ENCODE measurements at regions not wholly inside any gene's neighbourhood (a gene's known extent, or its start where the extent isn't known, plus 50 kb on each side); places are given as distances from the start of the nearest gene placed in this dataset.
A peak's percentile ranks its signal among the peaks of the same experiment; 100 is the strongest.

DNA sequence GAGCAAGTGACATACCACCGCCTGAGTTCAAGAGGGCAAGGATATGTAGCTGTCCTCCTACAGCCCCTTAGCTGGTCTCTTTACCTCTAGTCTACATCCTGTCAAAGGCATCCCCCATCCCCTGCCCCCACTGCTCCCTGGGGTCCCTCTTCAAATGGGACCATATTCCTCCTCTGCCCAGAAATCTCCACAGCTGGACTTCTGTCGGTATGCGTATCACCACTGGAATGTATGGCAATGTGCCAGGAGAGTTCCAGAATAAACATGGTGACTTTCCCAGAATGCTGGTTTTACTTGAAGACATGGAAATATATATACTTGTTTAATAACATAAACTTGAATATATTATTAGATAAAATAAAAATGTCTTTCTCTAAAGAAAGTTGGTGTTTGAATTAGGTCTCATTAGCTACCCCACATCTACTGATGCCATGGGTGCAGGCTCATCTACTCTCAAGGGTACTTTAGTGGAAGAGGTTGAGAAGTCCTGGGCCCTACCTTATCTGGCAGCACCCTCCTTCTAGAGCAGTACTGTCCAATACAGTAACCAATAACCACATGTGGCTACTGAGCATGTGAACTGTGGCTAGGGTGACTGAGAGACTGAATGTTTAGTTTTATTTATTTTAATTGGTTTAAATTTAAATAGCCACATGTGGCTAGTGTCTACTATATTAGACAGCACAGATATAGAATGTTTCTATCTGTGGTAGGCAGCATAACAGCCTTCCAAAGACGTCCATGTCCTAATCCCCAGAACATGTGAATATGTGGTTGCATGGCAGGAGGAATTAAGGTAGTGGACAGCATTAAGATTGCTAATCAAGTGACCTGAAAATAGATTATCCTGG lies 181.7 kb upstream of the SLC30A5 start:
- intact Hi-C loops (cut with micrococcal nuclease), result no loop called here
- no peak for DNase-seq
- peak; percentile 47 for ATAC-seq

DNA sequence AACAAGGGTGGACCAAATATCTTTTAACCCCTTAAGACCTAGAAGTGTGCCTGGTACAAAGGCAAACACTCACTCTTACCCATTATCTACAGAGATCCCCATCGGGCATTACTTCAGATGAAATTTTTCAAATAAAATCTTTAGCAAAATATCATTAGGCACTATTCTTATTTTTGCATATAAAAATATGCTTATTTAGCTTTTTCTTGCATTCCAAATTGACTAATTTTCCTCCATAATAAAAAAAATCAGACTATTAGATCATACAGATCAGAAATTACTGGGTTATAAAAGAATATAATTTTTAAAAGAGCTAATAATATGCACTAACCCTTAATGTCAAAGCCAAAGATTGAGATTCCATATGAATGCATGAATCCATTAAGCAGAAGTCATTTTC lies 178.7 kb upstream of the SLC30A5 start:
- no peak for DNase-seq
- intact Hi-C loops (cut with micrococcal nuclease), result no loop called here
- no peak for ATAC-seq

DNA sequence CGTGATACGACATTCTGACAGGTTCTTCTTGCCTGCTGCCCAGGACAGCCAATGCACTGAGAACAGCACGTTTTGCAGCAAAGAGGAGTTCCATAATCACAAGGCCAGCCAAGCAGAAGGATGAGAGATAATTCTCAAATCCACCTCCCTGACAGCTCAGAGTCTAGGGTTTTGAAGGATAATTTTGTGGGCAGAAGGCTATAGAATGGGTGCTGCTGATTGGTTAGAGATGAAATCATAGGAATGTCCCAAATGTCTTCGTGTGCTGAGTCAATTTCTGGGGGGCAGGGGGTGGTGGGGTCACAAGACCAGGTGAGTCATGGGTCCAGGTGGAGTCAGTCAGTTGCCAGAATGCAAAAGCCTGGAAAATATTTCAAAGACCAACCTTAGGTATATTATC lies 175.5 kb upstream of the SLC30A5 start:
- no peak for ATAC-seq

DNA sequence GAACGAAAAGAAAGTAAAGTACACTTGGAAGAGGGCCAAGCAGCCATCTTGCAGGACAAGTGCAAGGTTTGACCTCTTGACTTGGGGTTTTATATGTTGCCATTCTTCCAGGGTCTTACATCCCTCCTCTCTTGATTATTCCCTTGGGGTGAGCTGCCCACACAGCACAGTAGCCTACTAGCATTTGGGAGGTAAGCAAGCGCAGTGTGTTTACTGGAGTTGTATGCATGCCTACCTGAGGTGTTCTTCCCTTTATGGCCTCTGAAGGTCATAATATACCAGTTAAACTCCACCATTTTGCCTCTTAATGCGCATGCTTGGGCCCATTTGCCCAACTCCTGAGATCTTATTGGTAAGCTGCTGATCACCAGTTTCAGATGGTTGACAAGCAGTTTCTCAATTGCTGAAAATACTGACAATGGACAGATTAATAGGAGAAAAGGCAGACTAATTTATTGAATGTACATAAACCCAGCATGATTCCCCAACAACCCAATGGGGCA lies 173.8 kb upstream of the SLC30A5 start:
- ATAC-seq, result no peak
- intact Hi-C loops (cut with micrococcal nuclease), result no loop called here
- no peak for DNase-seq

More for the DNA sequence above, 175.5 kb upstream of the SLC30A5 start:
- DNase-seq, result no peak
- intact Hi-C loops (cut with micrococcal nuclease), result no loop called here

DNA sequence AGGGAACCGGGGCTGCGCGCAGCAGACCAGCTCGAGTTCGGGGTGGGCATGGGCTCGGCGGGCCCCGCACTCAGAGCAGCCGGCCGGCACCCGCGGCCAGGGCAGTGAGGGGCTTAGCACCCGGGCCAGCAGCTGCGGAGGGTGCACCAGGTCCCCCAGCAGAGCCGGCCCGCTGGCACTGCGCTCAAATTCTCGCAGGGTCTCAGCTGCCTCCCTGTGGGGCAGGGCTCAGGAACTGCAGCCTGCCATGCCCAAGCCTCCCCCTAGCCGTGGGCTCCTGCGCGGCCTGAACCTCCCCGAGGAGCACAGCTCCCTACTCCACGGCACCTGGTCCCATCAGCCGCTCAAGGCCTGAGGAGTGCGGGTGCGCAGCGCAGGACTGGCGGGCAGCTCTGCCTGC lies 172.9 kb upstream of the SLC30A5 start:
- ATAC-seq, result no peak
- intact Hi-C loops (cut with micrococcal nuclease), result no loop called here
- no peak for DNase-seq

DNA sequence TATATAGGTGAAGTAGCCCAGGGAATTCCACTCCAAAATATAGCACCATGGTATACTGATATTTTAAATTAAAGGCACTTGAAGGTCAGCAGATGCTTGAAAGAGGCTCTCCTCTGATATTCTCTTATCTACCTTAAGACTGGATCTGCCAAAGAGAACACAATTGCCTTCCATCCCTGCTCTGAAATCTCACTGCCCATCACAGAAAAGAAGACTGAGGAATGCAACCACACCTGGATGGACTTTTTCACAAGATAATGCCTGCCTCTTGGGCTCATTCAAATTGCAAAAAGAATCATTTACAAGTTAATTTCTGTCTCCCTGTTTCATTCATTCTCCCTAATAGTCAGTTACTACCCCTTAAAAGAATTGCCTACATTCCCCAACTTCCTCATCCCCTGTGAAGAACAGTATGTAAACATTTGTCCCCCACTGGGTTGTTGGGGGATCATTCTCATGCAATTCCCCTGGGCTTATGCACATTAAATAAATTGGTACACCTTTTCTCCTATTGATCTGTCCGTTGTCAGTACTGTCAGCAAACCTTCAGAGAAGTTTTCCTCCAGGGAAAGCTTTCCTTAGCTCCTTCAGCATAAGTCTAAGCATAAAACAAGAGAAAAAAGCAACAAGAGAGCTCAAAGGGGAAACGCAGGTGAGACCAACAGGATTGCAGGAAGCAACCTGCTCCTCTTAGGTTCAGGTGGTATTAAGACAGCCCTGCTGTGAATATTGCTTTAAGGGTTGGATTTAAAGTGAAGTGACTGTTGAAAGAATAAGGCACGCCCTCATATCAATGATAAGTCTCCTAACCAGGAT lies 171.4 kb upstream of the SLC30A5 start:
- intact Hi-C loops (cut with micrococcal nuclease), result no loop called here
- no peak for ATAC-seq
- DNase-seq, result no peak

DNA sequence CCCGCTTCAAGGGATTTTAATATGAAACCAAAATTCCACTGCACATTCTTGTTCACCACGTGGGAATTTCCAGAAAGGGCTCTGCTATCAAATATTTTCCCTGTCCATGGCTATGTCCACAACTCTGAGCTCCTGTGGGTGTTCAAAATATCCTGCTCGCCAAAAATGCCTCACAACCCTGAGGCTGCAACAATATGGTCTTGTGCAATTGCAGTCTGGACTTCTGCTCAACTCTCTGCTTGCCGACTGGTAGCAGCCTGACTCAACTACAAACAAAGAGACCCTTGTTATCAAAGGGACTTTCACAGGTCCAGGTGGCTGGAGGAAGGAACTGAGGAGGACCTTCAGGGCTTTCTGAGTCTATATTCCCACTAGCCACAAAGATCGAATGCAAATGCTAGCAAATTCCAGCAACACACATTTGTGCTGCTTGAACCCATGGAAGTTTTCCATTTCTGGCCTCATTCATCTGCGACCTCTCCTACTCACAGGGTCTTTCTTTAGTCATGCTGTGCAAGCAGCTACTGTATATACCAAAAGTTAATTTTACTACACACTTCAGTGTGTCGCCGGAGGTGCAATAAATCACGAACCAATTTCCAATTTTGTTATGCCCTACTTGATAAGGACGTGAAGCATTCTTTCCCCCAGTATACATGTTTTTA lies 169.2 kb upstream of the SLC30A5 start:
- intact Hi-C loops (cut with micrococcal nuclease), result no loop called here
- ATAC-seq (peak; percentile 96), DNase-seq (no peak)

DNA sequence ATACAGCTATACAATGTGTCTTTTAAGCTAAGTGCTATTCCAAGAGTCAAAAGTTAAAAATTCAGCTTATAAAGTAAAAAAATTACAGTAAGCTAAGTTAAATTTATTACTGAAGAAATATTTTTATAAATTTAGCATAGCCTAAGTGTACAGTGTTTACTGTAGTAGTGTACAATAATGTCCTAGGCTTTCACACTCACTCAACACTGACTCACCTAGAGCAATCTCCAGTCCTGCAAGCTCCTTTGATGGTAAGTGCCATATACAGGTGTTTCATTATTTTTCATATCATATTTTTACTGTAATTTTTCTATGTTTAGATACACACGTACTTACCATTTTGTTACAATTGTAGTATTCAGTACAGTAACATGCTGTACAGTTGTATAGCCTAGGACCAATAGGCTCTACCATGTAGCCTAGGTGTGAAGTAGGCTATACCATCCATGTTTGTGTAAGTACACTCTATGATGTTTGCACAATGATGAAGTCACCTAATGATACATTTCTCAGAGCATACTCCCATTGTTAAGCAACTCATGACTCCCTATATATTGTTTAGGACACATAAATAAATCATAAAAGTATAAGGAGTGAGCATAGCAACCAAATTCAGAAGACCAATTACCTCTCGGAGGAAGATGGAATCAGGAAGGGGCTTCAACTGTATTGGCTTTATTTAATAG lies 165.1 kb upstream of the SLC30A5 start:
- intact Hi-C loops (cut with micrococcal nuclease), result no loop called here
- no peak for DNase-seq
- ATAC-seq, result no peak

DNA sequence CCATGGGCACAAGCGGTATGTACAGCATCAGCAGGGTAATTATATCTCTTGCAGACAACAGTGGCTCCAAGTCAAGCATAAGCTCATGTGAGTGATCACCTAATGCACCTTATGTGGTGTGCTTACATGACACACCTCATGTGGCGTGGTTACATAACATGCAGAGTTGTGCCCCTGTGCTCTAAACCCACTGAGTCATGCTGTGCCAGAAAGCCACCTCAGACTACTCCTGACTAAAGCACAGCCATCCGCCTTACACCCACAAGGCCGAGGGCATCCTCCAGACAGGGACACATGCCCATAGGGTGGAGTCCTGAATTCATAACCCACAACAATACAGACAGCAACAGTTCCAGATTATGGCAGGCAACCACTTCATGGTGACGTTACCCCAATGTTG lies 163.7 kb upstream of the SLC30A5 start:
- DNase-seq (no peak), ATAC-seq (no peak)
- intact Hi-C loops (cut with micrococcal nuclease), result no loop called here

DNA sequence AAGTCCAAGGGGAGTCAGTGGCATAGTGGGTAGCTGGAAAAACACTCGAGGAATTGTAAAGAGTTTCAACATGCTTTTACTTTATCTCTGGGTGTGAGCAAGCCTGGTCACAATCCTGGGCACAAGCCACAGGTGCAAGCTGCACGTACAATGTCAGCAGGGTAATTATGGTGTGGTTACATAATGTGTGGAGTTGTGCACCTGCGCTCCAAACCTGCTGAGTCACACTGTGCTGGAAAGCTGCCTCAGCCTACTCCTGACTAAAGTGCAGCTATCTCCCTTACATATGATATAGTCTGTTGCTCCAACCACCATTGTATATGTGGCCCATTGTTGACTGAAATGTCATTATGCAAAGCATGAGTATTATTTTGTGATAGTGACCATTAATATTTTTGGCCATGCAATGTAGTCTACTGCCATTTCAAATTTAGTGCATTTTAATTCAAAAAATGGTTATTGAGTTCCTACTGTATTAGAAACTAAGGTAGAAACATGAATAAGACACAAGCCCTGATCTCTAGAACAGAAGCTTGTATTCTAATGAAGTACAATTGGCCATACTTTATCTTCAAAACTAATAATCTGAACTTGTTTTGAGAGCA lies 160.9 kb upstream of the SLC30A5 start:
- DNase-seq (no peak), ATAC-seq (no peak)
- intact Hi-C loops (cut with micrococcal nuclease), result no loop called here

DNA sequence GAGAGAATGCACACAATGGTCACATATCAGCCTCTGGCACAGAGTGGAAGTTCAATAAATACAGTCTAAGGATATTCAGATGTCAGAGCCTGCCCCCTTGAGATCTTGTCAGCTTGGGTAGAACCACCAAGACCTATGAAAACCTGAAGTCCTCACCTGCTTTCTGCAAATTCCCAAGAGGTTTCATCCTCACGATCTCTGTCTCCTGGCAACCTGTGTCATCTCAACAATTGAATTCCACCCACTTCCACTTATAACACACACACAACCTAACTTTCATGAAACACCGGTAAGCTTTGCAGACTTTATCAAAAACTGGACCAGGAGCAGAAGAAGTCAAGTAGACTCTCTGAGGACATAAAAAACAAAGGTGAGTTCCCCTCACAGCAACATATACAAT lies 151.6 kb upstream of the SLC30A5 start:
- intact Hi-C loops (cut with micrococcal nuclease), result no loop called here
- ATAC-seq (no peak), DNase-seq (no peak)

DNA sequence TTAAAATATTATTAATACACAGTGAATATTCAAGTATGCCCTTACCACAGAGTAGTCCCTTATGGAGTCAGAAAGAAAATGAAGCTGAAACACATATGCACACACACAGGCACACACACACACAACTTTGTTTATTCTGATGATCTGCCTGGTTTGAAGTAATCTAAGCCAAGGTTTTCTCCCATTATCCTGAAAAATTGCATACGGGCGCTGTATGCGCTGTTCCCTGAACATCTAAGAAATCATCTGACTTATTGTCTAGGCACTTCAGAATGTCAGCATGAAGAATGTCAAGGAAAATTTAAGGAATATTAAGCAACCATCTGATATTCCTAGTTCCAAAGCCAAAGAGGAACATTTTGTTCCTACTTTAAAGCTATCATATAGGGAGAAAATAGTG lies 147.1 kb upstream of the SLC30A5 start:
- no peak for ATAC-seq
- DNase-seq, result no peak
- intact Hi-C loops (cut with micrococcal nuclease), result no loop called here

DNA sequence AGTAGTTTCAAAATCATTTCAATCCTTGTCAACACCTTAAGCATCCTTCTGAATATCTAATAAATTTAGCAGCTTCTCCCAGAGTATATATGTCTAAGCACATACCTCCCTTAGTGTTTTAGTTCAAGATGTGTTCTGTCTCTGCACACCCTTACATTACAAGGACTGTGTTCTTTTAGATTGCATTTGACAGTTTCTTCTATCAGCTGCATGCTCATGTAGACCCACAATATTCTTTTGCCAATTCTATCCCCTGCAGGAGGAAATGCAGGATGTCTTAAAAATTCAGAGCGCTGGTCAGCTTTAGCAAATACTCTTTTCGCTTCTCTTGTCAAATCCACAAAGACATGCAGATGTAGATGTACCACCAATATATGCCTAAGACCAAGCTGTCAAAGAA lies 145.8 kb upstream of the SLC30A5 start:
- intact Hi-C loops (cut with micrococcal nuclease), result no loop called here
- no peak for ATAC-seq
- no peak for DNase-seq

DNA sequence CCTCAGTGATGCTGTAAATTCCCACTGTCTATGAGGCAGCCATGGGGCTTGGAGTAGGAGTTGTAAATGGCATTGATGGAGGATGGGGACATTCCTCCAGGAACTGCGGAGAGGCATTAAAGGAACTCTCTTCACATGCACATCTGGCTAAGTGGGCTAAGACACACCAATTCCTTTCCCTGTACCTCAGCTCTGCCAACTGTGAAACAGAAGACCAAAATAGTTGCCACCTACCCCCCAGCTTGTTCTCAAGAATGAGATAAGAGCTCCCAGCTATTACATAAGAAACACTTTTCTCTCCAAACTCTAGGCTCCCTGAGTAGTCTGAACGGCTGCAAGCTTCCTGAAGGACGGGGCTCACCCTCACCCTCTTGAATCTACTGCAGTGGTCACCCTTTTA lies 144.6 kb upstream of the SLC30A5 start:
- DNase-seq, result no peak
- ATAC-seq, result no peak
- intact Hi-C loops (cut with micrococcal nuclease), result no loop called here

DNA sequence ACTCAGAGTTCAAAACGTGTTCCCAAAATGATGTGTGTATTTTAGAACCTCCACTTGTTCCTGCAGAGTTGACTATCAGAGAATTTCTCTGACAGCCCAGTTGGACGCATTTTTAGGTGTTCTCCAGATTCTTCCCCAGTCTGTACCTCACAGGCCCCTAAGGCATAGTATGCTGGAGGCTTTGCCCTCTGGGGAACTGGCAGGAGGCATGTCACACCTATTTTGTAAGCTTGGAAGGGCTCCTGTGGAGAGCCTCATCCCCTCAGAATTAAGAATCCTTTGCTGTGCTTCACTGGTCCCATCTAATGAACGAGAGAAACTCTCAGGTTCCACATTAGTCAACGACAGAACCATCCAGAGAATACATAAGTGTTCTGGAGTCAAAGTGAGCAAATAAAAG lies 144.1 kb upstream of the SLC30A5 start:
- intact Hi-C loops (cut with micrococcal nuclease), result no loop called here
- ATAC-seq (no peak), DNase-seq (no peak)

DNA sequence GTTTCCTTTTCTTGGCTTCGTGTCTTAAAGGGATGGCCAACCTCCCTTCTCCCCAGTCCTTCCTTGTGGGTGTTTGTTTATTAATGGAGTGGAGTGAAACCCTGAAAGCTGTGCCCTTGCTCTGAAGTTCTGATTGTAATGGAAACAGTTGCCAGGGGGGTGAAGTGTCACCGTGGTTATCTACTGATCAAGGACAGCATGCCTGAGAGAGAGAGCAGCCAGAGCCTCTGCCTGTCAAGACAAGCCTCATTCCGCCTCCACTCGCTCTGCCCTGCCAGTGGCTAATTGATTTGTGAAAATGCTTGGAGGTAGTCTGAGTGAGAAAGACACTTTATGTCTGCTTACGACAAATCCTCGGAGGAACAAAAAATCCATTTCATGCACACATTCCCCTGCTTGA lies 143.7 kb upstream of the SLC30A5 start:
- no peak for DNase-seq
- ATAC-seq, result no peak
- intact Hi-C loops (cut with micrococcal nuclease), result no loop called here

DNA sequence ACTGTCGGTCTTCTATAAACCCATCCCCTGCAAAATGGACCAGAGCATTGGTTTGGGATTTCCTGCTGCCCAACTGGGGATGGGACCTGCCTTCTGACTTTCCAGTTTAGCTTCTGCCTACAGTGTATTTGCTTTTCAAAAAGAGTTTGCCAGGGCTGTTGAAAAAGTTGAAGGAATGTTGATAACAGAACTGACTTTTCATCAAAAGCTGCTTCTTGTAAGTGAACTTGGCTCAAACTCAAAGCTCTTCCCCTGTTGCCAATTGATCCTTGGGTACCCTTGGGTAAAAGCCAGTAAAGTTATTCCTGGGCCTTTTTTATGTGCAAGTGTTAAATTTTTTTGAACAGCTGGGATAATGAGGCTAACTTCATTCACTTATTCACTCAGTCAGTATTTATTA lies 142.9 kb upstream of the SLC30A5 start:
- intact Hi-C loops (cut with micrococcal nuclease), result no loop called here
- no peak for DNase-seq
- ATAC-seq, result no peak

DNA sequence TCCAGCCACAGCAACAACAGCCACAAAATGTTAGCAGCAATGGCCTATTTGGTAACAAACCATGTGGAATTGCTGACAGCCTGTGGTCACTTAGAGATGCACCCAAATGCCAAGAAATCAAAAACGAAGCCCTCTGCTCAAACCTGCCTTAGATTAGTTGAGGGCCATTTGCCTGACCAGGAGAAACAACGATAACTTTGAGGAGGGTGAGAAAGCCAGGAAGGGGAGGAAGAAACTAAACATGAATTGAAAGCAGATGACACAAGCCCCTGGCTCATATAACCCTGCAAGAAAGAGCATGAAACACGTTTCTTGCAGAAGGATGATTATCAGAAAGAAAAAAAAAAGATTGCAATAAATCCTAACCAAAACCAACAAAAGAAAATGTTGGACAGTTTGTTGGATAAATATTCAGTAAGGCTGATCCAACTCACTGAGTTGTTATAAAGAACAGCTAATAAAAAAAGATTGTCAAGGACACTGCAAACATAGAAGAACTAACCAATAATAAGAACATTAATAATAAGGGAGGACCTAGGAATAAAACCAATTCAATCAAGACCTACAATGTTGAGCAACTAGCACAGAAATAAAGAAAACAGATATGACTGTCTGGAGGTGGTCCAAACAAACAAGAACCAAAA lies 140.5 kb upstream of the SLC30A5 start:
- no peak for DNase-seq
- intact Hi-C loops (cut with micrococcal nuclease), result no loop called here
- ATAC-seq, result no peak
